Tibial artery (tissue), 4 donors: ENCODE measurements at regions not wholly inside any gene's neighbourhood (a gene's known extent, or its start where the extent isn't known, plus 50 kb on each side); places are given as distances from the start of the nearest gene placed in this dataset.

Source experiments
- DNase-seq, 2 donors: peaks; one replicate each; pipeline ENCODE4 v3.0.0-alpha.2; 2019
- H3K27ac ChIP-seq, 2 donors: fragments of 200-600 bp; sonication (generic) in 1 of 2; 1 replicate in 1 of 2; 2 replicates in 1 of 2; pipeline ENCODE4 v1.5.1; 2018 to 2019; ENCODE audit warnings: mild to moderate bottlenecking in 1 of 2
- H3K27me3 ChIP-seq, 2 donors: fragments of 200-600 bp; sonication (generic) in 1 of 2; one replicate each; pipeline versions ENCODE4 v1.5.1 to v1.6.0; 2016 to 2019
- H3K36me3 ChIP-seq, 3 donors: fragments of 200-600 bp; sonication (generic) in 2 of 3; one replicate each; pipeline ENCODE4 v1.5.1; 2016 to 2019; ENCODE audit warnings: mild to moderate bottlenecking in 2 of 3
- H3K4me1 ChIP-seq, 4 donors: fragments of 200-600 bp; sonication (generic) in 2 of 4; 1 replicate in 3 of 4; 2 replicates in 1 of 4; pipeline ENCODE4 v1.5.1; 2016 to 2019
- H3K4me3 ChIP-seq, 2 donors: fragments of 200-600 bp; sonication (generic) in 1 of 2; 1 replicate in 1 of 2; 2 replicates in 1 of 2; pipeline ENCODE4 v1.5.1; 2018 to 2019; ENCODE audit warnings: mild to moderate bottlenecking in 2 of 2
- H3K9me3 ChIP-seq, 3 donors: fragments of 200-600 bp; sonication (generic) in 1 of 3; one replicate each; pipeline ENCODE4 v1.5.1; 2016 to 2019
- CTCF ChIP-seq, 2 experiments: fragments of 200-600 bp in 1 of 2; fragments of 450-650 bp in 1 of 2; IDR thresholded peaks; one replicate each; pipeline ENCODE4 v1.5.1; 2017 to 2019; ENCODE audit warnings: antibody characterized with exemption in 2 of 2, mild to moderate bottlenecking in 1 of 2, moderate library complexity in 1 of 2
- intact Hi-C: fragments of 100-400 bp; cut with DNase I; formaldehyde crosslinking; loops from one replicate; pipeline ENCODE4 v1.15.0; 2023; ENCODE audit warnings: low total_unique reads

- H3K4me1 ChIP-seq = no peaks in the 10 kb centered on the region
- no peaks in the 10 kb centered on the region for H3K9me3 ChIP-seq
- no peaks in the 10 kb centered on the region for H3K36me3 ChIP-seq
- H3K27me3 ChIP-seq = no peaks in the 10 kb centered on the region
- intact Hi-C loops = no loop called here
- no peak for DNase-seq
- TF ChIP-seq CTCF (IDR thresholded peaks at IDR 0.05) = no peak
- H3K27ac ChIP-seq = no peak overlapping the region
- H3K4me3 ChIP-seq = no peak overlapping the region
Measured at GRCh38 chr11:38818720-38819119, 2220.7 kb upstream of the RAG2 start.

GRCh38 chr11:38814670-38815069 lies 2216.6 kb upstream of the RAG2 start:
- H3K36me3 ChIP-seq = no peaks in the 10 kb centered on the region
- intact Hi-C loops = no loop called here
- H3K4me3 ChIP-seq = no peak overlapping the region
- H3K27me3 ChIP-seq = no peaks in the 10 kb centered on the region
- no peaks in the 10 kb centered on the region for H3K9me3 ChIP-seq
- no peak for DNase-seq
- H3K4me1 ChIP-seq = no peaks in the 10 kb centered on the region
- no peak overlapping the region for H3K27ac ChIP-seq
- TF ChIP-seq CTCF (IDR thresholded peaks at IDR 0.05) = no peak

- no peaks in the 10 kb centered on the region for H3K27me3 ChIP-seq
- no peaks in the 10 kb centered on the region for H3K4me1 ChIP-seq
- TF ChIP-seq CTCF (IDR thresholded peaks at IDR 0.05) = no peak
- intact Hi-C loops = no loop called here
- H3K9me3 ChIP-seq = no peaks in the 10 kb centered on the region
- no peak overlapping the region for H3K27ac ChIP-seq
- H3K4me3 ChIP-seq = no peak overlapping the region
- no peak for DNase-seq
- no peaks in the 10 kb centered on the region for H3K36me3 ChIP-seq
Measured at GRCh38 chr11:38809521-38809920, 2211.5 kb upstream of the RAG2 start.

GRCh38 chr11:38796281-38796680 lies 2198.2 kb upstream of the RAG2 start:
- Histone ChIP-seq H3K9me3 (no peaks in the 10 kb centered on the region), H3K27me3 (no peaks in the 10 kb centered on the region), H3K36me3 (no peaks in the 10 kb centered on the region), H3K27ac (no peak overlapping the region), H3K4me1 (no peaks in the 10 kb centered on the region), H3K4me3 (no peak overlapping the region)
- TF ChIP-seq CTCF (IDR thresholded peaks at IDR 0.05) = no peak
- no peak for DNase-seq
- intact Hi-C loops = no loop called here

GRCh38 chr11:38795027-38795426 lies 2197.0 kb upstream of the RAG2 start:
- intact Hi-C loops = no loop called here
- H3K27ac ChIP-seq = no peak overlapping the region
- H3K9me3 ChIP-seq = no peaks in the 10 kb centered on the region
- H3K27me3 ChIP-seq = no peaks in the 10 kb centered on the region
- no peak overlapping the region for H3K4me3 ChIP-seq
- no peaks in the 10 kb centered on the region for H3K36me3 ChIP-seq
- no peak for DNase-seq
- no peak for TF ChIP-seq CTCF (IDR thresholded peaks at IDR 0.05)
- no peaks in the 10 kb centered on the region for H3K4me1 ChIP-seq

GRCh38 chr11:38791346-38791961 lies 2193.4 kb upstream of the RAG2 start:
- intact Hi-C loops = no loop called here
- no peak overlapping the region for H3K4me3 ChIP-seq
- no peaks in the 10 kb centered on the region for H3K9me3 ChIP-seq
- H3K4me1 ChIP-seq = no peaks in the 10 kb centered on the region
- peak; percentile 64 to 68 for TF ChIP-seq CTCF (IDR thresholded peaks at IDR 0.05)
- no peaks in the 10 kb centered on the region for H3K36me3 ChIP-seq
- no peak for DNase-seq
- no peaks in the 10 kb centered on the region for H3K27me3 ChIP-seq
- H3K27ac ChIP-seq = no peak overlapping the region
